GM18517 (cell line): ENCODE measurements at regions not wholly inside any gene's neighbourhood (a gene's known extent, or its start where the extent isn't known, plus 50 kb on each side); places are given as distances from the start of the nearest gene placed in this dataset.
"Not testable (repeated sequence)": the region's sequence is repeated elsewhere in the genome, so short reads cannot be mapped to it uniquely, and the experiment has no call there.

Experiments
- ATAC-seq: cut with Tn5 transposase; IDR thresholded peaks from one replicate; pipeline ENCODE4 v1.9.1; 2021; ENCODE audit warnings: mild to moderate bottlenecking, moderate library complexity; ENCODE audit not compliant: unreplicated experiment

DNA sequence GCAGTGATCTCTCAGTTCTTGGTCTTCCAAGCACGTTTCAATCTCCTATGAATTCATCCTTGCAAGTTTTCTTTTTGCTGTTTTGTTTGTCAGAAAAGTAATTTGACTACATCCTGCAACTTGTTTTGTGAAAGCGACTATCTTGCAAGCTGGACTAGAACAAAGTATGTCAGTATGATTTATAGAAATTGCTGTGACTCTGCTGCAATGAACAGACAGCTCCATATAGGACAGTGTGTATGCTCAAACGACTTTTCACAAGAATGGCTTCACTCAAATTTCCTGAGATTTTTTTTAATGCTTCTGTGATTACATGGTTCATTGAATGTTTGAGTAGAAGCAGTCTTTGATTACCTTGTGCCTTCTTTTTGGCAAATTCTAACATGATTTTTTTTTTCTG lies 123.5 kb upstream of the TRHDE start:
- no peak for ATAC-seq

DNA sequence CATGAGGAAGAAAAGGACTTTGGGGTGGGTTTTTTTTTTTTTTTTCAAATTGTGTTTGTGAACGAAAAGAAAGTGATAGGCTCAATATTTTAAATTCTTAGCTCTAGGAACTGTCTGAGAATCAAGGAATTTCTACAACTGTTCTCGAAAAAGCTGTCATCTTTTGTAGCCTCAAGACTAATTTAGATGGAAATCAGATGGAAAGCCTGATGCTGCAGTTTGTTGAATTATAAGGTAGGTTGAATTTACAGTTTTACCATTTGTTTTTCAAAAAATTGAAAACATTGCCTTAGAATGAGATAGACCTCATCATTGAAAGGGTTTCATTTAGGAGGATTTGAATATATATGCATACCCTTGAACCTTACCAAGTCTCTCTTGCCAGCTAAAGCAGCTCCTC lies 109.3 kb upstream of the TRHDE start:
- no peak for ATAC-seq

DNA sequence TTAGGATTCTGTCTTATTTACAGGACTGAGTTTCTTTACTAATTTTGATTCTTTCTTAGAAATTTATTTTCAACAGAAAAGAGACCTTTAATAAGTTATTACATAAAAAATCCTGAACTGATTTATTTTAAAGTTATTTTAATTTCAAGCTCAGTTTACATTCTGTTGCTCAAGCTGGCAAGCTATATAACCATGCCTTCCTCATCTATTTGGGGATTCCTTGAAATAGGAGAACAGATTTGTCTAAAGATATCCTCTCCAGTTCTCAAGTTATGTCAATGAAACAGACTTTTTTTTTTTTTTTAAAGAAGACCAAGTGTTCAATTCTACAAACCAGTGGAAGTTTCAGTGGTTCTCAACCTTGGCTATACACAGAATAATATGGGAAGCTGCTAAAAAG lies 103.3 kb upstream of the TRHDE start:
- no peak for ATAC-seq

DNA sequence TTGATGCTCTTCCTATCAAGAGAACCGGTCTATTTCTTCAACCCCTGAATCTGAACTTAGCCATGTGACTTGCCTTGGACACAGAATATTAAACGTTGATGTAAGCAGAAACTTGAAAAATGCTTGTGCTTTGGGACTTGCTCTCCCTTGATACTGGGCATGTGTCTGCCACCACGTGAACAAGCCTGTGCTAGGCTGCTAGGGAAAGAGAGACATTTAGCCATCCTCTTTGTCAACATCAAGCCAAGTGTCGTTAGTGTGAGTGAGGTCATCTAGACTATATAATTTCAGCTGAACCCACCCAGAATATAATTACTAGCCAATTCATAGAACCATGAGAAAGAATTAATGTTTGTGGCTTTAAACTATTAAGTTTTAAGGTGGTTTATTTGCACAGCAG lies 98.2 kb upstream of the TRHDE start:
- ATAC-seq: no peak

DNA sequence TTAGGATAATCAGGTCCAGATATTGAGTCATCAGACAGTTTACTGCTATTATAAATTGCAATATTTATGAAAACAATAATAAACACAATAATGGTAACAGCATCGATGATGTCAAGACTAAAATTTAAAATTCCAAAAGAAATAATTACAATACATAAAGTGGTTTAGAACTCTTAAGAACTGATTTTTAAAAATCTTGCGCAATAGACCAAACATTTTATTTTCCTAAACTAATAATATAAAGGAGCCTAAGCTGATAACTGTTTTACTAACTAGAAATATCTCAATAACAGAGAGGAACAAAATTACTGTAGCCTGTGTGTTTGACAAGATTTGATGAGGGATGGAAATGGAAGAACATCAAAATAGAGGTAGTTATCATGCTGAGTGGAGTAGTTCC lies 93.9 kb upstream of the TRHDE start:
- ATAC-seq: no peak

DNA sequence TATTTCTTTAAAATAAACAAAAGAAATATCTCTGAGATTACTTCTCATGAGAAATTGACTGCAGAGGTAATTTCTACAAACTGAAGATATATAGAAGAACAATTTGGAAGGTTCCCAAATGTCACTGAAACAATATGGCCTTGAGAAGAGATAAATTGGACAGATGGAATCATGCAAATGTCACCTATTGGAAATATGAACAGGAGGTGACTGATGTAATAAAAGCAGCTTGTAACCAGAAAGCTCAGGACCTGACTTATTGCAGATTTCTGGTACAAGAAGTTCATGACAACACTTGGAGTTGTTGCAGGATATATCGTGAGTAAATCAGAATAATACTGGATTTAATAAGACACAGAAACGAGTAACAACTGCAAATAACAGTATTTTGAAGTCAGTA lies 93.3 kb upstream of the TRHDE start:
- no peak for ATAC-seq

DNA sequence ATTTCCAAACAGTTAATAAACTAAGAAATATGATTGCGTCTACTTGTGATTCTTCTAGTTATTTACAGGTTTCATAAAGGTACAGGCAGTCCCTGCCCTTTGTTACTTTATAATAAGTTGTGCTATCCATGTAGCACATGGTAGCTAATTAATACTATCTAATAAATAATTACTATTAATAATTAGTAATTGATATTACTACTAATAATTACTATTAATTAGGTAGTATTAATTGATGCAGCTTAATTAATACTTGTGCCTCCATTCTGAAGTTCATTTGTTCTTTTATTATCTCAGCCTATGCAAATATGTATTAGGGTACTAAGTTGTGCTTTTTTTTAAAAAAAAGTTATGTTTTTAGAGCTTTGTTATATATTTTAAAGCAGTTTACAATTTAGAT lies 92.3 kb upstream of the TRHDE start:
- ATAC-seq: no peak

DNA sequence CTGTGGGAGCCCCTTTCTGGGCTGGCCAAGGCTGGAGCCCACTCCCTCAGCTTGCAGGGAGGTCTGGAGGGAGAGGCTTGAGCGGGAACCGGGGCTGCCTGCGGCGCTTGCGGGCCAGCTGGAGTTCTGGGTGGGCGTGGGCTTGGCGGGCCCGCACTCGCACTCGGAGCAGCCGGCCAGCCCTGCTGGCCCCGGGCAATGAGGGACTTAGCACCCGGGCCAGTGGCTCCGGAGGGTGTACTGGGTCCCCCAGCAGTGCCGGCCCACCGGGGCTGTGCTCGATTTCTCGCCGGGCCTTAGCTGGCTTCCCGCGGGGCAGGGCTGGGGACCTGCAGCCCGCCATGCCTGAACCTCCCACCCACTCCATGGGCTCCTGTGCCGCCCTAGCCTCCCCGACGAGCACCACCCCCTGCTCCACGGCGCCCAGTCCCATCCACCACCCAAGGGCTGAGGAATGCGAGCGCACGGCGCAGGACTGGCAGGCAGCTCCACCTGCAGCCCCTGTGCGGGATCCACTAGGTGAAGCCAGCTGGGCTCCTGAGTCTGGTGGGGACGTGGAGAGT lies 87.1 kb upstream of the TRHDE start:
- ATAC-seq: not testable (repeated sequence)

DNA sequence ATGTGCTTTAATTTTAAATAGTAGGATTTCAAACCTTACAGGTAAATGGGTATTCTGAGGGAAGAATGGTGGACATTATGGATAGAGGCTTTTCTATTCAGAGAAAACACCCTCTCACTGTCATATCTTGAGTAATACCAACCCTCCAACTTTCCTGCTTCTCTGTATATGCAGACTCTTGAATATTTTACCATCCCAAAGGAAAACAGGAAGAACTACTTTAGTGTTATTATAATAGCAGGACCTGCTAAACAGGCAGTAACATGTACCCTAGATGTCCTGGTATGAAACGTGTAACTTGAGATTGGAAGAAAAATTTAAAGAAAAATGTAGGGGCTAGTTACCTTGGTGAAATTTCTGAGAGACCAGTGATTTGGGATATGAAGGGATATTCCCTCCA lies 82.9 kb upstream of the TRHDE start:
- ATAC-seq: no peak

DNA sequence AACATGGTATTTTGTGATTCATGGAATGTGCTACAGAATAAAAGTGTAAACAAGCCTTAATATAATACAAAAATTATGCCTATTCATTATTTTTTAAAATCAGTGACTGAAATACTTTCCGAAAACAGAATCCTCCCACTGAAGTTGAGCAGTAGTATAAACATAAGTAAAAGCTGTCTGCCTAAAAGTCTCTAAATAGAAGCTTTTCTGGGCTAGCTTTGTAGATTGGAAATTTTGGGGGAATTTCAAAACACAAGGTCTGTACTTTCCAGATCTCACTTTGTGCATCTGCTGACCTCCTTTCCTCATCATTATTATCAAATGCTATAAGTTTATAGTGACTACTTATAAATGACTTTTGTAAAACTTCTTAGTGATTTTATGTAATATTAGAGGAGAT lies 80.4 kb upstream of the TRHDE start:
- no peak for ATAC-seq

DNA sequence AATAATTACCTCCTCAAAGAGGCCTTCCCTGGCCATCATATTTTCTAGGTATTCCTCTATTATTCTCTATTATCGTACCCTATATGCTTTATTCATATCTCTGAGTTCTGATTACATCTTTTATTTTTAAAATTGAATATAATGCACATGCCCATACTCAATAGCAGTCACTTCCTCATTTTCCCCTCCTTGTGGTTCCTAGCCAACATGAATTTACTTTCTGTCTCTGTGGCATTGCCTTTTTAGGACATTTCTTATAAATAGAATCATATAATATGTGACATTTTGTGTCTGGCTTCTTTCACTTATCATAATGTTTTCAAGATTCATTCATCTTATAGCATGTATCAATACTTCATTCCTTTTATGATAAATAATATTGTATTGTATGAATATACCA lies 74.4 kb upstream of the TRHDE start:
- no peak for ATAC-seq

DNA sequence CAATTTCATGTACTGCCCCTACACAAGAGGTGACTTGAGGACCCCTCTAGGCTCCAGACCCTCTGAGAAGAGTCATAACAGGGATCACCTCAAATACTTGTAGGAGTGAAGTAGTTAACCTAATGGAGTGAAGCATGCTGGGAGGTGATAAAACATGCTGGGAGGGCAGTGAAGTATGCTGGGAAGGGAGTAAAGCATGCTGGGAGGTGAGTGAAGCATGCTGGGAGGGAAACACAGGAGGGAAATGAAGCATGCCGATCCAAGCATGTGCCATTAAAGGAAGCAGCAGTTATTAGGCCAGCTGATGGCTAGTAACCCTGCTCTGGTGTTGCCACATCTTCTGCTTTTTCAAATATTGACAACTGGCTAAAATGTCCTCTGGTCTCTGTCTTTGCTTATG lies 70.7 kb upstream of the TRHDE start:
- no peak for ATAC-seq

DNA sequence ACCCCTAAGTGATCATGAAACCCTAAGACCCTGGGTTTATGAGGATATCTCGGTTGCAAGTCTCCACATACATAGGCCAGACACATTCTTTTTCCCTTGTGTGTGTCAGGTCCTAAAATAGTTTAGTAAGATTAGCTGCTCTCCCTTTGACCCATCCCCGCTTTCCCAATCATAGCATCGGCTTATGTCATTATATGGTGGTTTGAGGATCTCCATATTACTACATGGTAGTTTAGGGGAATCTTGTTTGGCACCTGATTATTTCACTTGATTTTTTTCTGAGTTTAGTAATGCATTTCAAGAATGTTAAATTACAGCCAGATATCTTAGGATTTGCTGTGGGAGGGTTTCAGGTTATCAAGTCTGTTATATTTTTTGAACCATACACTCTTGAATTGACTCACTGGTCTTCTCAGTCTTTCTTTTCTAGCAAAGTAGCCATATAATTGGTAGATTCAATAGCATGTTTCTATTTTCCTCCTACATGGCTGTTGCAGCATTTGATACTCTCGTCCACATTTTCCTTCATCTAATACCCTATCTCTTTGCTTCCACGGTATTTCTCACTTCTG lies 68.3 kb upstream of the TRHDE start:
- no peak for ATAC-seq

DNA sequence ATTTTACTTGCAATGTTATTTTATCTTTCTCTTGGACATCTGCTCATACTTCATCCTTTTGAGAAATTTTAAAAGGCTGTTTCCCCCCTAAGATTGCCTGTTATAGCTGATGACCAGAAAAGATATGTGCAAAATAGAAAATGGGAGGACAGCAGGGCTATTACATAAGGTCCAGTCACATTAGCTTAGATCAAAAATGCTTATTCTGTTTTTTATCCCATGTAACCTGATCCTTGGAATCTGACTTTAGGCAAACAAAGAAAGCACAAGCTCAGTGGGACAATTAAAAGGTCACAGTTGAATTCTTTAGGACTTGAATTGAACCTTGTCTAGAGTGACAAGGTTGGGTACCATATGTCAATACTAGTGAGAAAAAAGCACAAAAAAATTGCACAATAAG lies 65.1 kb upstream of the TRHDE start:
- no peak for ATAC-seq

DNA sequence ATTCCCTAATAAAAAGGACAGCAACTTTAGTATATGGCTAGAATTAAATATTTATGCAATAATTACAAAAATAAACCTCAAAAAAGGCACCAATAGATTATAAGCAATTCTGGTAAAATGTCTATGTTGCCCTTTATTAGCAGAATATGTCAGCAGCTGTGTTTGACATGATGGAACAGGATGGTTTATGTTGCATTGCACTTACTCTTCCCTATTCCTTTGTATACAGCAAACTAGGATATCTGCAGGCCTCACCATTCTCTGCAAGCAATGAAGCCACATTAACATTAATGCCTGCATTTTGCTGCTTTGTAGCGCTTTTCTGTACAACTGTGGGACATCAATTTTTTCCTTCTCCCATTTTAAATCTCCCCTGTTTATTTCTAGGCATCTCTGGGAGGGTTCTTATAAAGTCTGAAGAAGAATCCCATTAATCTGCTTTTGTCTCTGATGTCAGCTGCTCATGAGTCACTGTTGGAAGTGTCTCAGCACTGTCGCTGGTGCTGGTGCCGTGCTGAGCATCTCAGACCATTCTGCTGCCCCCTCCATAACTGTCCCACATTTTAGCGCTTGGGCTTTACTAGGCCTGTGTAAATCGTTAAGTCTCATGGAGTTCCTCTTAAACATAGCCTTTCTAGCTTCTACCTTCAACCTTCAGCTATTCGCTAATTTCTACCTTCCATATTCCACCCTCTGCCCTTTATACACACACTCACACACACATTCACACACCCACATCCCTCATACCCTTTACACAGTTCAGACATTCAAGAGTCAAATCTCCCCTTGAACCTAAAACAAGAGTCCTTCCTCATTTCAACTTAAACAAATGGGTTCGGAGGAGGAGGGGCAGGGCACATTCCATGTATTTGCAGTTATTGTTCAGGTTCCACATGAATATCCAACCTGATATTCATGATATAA lies 64.4 kb upstream of the TRHDE start:
- no peak for ATAC-seq

DNA sequence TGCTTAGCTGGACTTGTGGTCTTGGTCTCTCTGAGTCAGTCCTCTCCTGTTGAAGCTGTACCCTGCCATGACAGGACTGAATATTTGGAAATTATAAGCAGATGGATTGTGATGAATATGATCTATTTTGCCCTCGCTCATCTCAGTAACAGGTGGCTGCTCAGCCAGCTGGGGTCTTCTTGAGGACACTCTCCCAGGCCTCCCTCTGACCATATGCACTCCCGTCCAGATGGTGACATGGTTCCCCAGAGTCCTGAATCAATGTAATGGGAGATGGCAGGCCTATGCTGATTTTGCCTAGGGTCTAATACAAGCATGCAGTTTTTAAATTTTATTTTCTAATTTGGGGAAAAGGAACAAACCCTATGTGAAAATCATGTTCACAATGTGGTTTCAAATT lies 63.1 kb upstream of the TRHDE start:
- no peak for ATAC-seq

DNA sequence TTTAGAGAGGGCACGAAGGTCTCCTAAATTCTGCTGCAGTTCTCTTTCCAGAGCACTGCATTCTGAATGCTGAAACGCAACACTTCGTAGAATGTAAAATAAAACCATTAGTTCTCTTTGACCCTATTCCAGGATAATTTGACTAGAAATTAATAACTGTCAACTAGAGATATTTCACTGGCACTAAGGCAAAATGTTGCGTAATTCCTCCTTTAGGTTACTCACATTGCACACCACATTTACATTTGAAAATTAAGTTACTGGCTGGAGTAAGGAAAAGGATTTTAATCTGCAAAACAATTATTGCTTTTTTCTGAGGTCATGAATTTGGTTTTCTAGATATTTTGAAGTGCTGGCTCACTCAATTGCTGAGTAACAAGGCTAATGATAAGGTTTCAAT lies 58.0 kb upstream of the TRHDE start:
- no peak for ATAC-seq

DNA sequence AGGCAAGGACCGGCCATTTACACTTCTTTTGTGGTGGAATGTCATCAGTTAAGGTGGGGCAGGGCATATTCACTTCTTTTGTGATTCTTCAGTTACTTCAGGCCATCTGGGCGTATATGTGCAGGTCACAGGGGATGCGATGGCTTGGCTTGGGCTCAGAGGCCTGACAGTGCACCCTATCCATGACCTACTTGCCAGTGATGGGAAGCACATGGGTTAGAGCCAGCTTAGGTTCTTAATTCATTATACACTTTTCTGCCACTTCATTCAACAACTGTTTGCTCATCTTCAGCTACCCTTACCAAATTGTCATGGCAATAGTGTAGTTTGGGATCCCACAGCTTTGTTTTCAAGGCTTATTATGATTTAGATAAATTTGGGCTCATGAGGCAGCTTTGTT lies 56.9 kb upstream of the TRHDE start:
- ATAC-seq: not testable (repeated sequence)

DNA sequence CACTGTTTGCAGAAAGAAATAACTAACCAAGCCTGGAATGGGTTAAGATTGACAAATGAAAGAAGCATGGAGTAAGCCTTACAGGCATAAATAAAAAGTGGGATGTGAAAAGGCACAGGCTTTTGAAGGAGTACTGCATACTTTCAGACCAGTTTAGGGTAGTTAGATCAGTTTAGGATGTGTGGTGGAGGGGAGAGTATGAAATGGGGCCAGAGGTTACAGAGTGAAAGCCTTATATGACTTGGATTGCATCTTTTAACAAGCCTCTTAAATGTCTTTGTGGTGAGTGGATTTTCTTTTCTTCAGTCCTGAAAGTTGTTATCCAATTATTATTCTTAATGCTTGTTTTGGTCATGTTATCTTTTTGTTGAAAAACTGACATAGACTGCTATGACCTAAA lies 52.2 kb upstream of the TRHDE start:
- ATAC-seq: no peak
